ENCODE measurements at regions not wholly inside any gene's neighbourhood (a gene's known extent, or its start where the extent isn't known, plus 50 kb on each side); places are given as distances from the start of the nearest gene placed in this dataset.

GRCh38 chr4:124179506-124180186 is 532.9 kb downstream of the ANKRD50 start:
- TF ChIP-seq CTCF (IDR thresholded peaks at IDR 0.05) (no peak), POLR2A (IDR thresholded peaks at IDR 0.05) (no peak), EP300 (IDR thresholded peaks at IDR 0.05) (no peak)
